SK-N-DZ (cell line): ENCODE measurements at regions not wholly inside any gene's neighbourhood (a gene's known extent, or its start where the extent isn't known, plus 50 kb on each side); places are given as distances from the start of the nearest gene placed in this dataset.

ENCODE experiments used
- DNase-seq: peaks from one replicate; pipeline ENCODE4 v3.0.0-alpha.2; 2015; ENCODE audit warnings: low spot score

- DNase-seq, result no peak
These were observed 392.7 kb downstream of the NPHP4 start for GRCh38 chr1:5599541-5599940.

GRCh38 chr1:5598824-5599395, 393.3 kb downstream of the NPHP4 start:
- DNase-seq, result no peak

DNA sequence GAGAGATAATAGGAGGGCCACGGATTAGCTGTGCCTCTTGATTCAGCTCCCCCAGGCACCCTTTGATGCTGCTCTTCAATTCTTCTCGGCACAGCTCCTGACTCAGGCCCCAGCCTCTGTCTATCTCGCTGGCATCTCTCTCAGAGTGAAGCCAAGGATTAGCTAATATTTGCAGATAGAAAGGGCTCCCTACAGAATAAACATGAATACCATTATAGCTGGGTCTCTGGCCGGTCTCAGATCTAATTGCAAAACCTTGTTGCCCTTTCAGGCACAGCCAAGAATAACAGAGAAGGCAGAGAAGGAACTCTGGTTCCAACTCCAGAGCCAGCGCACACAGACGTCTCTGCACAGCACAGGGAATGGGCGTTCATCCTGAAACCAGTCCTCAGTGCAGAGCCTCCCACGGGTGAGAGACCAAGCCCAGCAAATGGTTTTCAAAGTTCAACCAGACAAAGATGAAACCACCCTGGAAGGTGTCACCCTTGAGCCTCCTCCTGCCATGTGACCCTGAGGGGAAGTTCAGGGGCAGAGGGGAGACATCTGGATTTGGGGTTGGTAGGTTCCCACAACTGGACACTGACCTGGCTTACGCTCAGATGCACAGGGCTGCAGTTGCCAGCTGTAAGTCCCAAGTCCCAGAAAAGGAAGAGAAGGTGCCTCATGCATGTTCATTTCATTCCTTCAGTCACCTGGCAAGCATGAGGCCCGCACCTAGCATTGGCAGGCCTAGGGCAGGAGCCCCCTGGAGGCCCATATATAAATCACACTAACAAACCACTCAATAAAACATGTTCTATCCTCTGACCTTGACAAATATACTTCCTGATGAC, 394.0 kb downstream of the NPHP4 start:
- no peak for DNase-seq

DNA sequence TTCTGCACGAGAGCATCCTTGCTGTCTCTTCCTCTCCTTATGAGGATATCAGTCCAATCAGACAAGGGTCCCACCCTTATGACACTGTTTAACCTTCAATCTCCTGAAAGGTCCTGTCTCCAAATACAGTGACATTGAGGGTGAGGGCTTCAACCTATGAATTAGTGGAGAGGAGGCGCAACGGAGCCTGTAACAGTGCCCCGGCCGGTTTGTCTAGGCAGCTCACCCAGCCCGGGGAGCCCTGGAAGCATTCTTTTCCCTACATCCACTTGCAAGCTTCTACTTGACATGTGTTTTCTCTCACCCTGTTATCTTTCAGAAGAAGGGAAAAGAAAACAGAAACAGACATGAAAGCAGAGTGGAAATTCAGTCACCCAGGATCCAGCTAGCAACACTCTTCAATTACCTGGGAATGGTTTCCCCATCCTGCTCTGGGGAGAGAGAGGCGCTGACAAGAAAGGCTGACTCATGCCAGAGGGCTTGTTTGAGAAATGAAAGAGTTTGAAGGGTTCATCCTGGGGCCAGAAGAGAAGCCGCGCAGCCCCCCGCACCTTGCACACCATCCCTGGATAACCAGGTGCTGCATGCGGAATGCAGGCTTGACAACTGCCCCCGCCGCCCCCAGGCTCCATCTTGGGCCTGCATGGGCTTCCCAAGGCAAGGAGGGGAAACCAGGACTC, 394.9 kb downstream of the NPHP4 start:
- no peak for DNase-seq

GRCh38 chr1:5596651-5597050, 395.6 kb downstream of the NPHP4 start:
- DNase-seq, result no peak

GRCh38 chr1:5595531-5596170, 396.6 kb downstream of the NPHP4 start:
- no peak for DNase-seq

GRCh38 chr1:5594056-5594956, 397.9 kb downstream of the NPHP4 start:
- no peak for DNase-seq

- DNase-seq, result no peak
These were observed 401.5 kb downstream of the NPHP4 start for GRCh38 chr1:5590717-5591116.

GRCh38 chr1:5586629-5587028, 405.6 kb downstream of the NPHP4 start:
- DNase-seq, result no peak

DNA sequence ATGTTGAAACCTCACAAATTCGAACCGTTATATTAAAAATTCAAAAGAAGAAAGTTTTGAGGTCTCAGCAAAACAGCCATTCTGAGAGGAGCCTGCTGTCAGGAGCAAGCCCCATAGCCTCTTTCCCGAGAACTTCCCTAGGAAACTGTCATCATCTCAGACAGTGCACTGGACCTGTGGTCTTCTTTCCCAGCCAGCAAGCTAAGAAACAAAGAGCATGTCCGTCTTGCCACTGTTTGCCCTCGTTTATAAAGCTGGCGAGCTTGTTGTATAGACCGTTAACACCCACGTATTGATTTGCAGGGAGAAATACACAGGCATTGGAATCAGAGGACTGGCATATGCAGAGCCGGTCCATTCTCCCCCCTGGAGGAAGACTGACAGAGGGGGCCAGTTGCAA, 407.0 kb downstream of the NPHP4 start:
- DNase-seq, result no peak

- no peak for DNase-seq
These were observed 411.3 kb downstream of the NPHP4 start for GRCh38 chr1:5580926-5581325.

- no peak for DNase-seq
These were observed 412.3 kb downstream of the NPHP4 start for GRCh38 chr1:5579966-5580365.

GRCh38 chr1:5578690-5579089, 413.5 kb downstream of the NPHP4 start:
- no peak for DNase-seq

GRCh38 chr1:5577255-5578040, 414.8 kb downstream of the NPHP4 start:
- DNase-seq, result no peak

DNA sequence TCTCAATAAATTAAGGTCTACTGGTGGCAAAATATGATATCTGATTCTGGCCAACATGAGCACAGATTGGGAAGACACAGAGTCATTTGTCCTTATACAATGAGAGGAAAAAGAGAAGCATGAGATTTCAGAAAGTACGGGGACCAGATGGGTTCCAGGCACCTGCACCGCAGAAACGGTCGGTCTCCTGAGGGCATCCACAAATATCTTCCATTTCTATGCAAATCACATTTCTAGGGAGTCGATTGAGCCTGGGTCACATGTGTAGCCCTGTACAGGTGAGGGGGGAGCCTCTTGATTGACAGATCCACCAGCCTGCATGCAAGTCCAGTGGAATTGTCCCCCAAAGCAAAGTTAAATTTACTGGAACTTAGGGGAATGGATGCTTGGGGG, 415.6 kb downstream of the NPHP4 start:
- no peak for DNase-seq

DNA sequence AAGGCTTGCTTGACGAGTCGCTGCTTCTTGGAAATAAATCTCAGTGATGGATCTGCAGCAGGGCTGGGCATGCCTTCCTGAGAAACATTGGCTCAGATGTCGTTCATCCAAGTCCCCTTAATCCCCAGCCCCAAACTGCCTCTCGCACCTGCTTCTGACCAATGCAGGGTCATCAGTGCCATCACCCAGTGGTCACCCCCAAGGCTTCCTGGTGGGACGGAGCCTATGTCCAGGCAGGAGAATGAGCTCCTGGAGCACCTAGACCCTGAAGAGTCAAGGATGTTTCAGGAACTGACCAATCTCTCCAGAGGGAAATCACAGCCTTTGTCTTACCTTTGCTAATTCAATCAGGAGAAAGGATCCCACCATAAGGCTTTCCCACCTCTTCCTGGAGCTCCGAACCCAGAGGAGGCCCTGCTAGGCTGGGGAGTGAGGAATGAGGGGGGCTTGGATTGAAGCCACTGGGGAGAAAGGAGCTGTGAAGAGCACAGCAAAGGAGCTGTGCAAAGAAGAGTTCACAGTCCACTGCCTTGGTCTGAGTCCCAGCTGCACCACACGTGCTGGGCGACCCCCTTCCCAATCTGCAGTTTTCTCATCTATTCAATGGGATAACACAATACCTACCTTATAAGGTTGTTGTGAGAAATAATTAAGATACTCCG, 416.1 kb downstream of the NPHP4 start:
- no peak for DNase-seq

GRCh38 chr1:5575396-5575940, 416.8 kb downstream of the NPHP4 start:
- DNase-seq, result no peak

GRCh38 chr1:5574641-5575040, 417.6 kb downstream of the NPHP4 start:
- DNase-seq, result no peak

GRCh38 chr1:5572794-5573193, 419.4 kb downstream of the NPHP4 start:
- no peak for DNase-seq
